Vagina (tissue), 2 donors: ENCODE measurements at regions not wholly inside any gene's neighbourhood (a gene's known extent, or its start where the extent isn't known, plus 50 kb on each side); places are given as distances from the start of the nearest gene placed in this dataset.

Experiments used
- CTCF ChIP-seq, 3 experiments: fragments of 450-650 bp in 2 of 3; fragments of 200-600 bp in 1 of 3; sonication (generic) in 1 of 3; IDR thresholded peaks; one replicate each; pipeline ENCODE4 v1.5.1; 2017 to 2019; ENCODE audit warnings: antibody characterized with exemption in 3 of 3, mild to moderate bottlenecking in 2 of 3, moderate library complexity in 2 of 3
- POLR2A ChIP-seq, 2 donors: fragments of 450-650 bp; IDR thresholded peaks; one replicate each; pipeline ENCODE4 v1.6.1; 2017; ENCODE audit warnings: antibody characterized with exemption in 2 of 2, mild to moderate bottlenecking in 2 of 2, moderate library complexity in 2 of 2
- POLR2AphosphoS5 ChIP-seq, 2 donors: sonication (generic); formaldehyde crosslinking; IDR thresholded peaks; one replicate each; pipeline ENCODE4 v1.9.0; 2017; ENCODE audit warnings: antibody characterized with exemption in 2 of 2, mild to moderate bottlenecking in 2 of 2, low read depth in 1 of 2; ENCODE audit not compliant: insufficient read depth in 1 of 2

- TF ChIP-seq POLR2A (IDR thresholded peaks at IDR 0.05) (no peak), CTCF (IDR thresholded peaks at IDR 0.05) (no peak), POLR2AphosphoS5 (IDR thresholded peaks at IDR 0.05; ENCODE audit: insufficient read depth in 1 of 2, low read depth in 1 of 2) (no peak)
These were observed 201.1 kb upstream of the FBXO11 start for GRCh38 chr2:48107326-48107925.
